HepG2 (cell line): ENCODE measurements at regions not wholly inside any gene's neighbourhood (a gene's known extent, or its start where the extent isn't known, plus 50 kb on each side); places are given as distances from the start of the nearest gene placed in this dataset.

Source experiments
- NFE2L2 ChIP-seq: fragments of 150-350 bp; IDR thresholded peaks from 2 replicates; pipeline ENCODE4 v1.6.1; 2014; ENCODE audit warnings: low read length
- NR2F1 ChIP-seq, 2 experiments: fragments of 450-650 bp in 1 of 2; formaldehyde crosslinking in 1 of 2; IDR thresholded peaks; 2 replicates each; pipeline versions ENCODE4 v1.5.0 to v1.6.1; 2016 to 2020; ENCODE audit warnings: mild to moderate bottlenecking in 1 of 2, missing compliant biosample characterization in 1 of 2, missing genetic modification reagents in 1 of 2, moderate library complexity in 1 of 2
- PAX8 ChIP-seq: sonication (generic); formaldehyde crosslinking; IDR thresholded peaks from 2 replicates; pipeline ENCODE4 v1.8.0; 2022; ENCODE audit warnings: mild to moderate bottlenecking, missing genetic modification reagents, borderline replicate concordance
- RBFOX2 ChIP-seq: fragments of 200-400 bp; formaldehyde crosslinking; IDR thresholded peaks from 2 replicates; pipeline ENCODE4 v1.6.1; 2017; ENCODE audit warnings: low read depth, mild to moderate bottlenecking, low read length
- RXRA ChIP-seq: sonication (generic); formaldehyde crosslinking; IDR thresholded peaks from 2 replicates; pipeline ENCODE4 v1.5.1; 2020; ENCODE audit warnings: missing genetic modification reagents
- SAFB2 ChIP-seq: sonication (generic); formaldehyde crosslinking; IDR thresholded peaks from 2 replicates; pipeline ENCODE4 v1.5.1; 2020; ENCODE audit warnings: missing genetic modification reagents, low read depth, mild to moderate bottlenecking, borderline replicate concordance
- SSRP1 ChIP-seq: IDR thresholded peaks from 2 replicates; pipeline ENCODE4 v1.6.1; 2016; ENCODE audit warnings: control low read depth
- ZBTB21 ChIP-seq: sonication (generic); formaldehyde crosslinking; IDR thresholded peaks from 2 replicates; pipeline ENCODE4 v1.4.0; 2020; ENCODE audit warnings: missing genetic modification reagents
- ZBTB38 ChIP-seq: sonication (generic); formaldehyde crosslinking; IDR thresholded peaks from 2 replicates; pipeline ENCODE4 v1.5.1; 2020; ENCODE audit warnings: mild to moderate bottlenecking, missing genetic modification reagents
- ZNF10 ChIP-seq: sonication (generic); formaldehyde crosslinking; IDR thresholded peaks from 2 replicates; pipeline ENCODE4 v1.4.0; 2020; ENCODE audit warnings: mild to moderate bottlenecking, low read depth, missing genetic modification reagents, borderline replicate concordance
- ZNF20 ChIP-seq: sonication (generic); formaldehyde crosslinking; IDR thresholded peaks from 2 replicates; pipeline ENCODE4 v1.4.0; 2020; ENCODE audit warnings: mild to moderate bottlenecking, moderate library complexity, missing genetic modification reagents
- ZNF260 ChIP-seq: sonication (generic); formaldehyde crosslinking; IDR thresholded peaks from 2 replicates; pipeline ENCODE4 v1.4.0; 2020; ENCODE audit warnings: missing genetic modification reagents, low read depth, mild to moderate bottlenecking, borderline replicate concordance
- ZNF30 ChIP-seq: sonication (generic); formaldehyde crosslinking; IDR thresholded peaks from 2 replicates; pipeline ENCODE4 v1.5.0; 2020; ENCODE audit warnings: mild to moderate bottlenecking, missing genetic modification reagents
- ZNF326 ChIP-seq: sonication (generic); formaldehyde crosslinking; IDR thresholded peaks from 2 replicates; pipeline ENCODE4 v1.4.0; 2020; ENCODE audit warnings: missing genetic modification reagents, borderline replicate concordance
- ZNF329 ChIP-seq: sonication (generic); formaldehyde crosslinking; IDR thresholded peaks from 2 replicates; pipeline ENCODE4 v1.9.0; 2021; ENCODE audit warnings: low read depth, mild to moderate bottlenecking, missing genetic modification reagents
- ZNF484 ChIP-seq: sonication (generic); formaldehyde crosslinking; IDR thresholded peaks from 2 replicates; pipeline ENCODE4 v1.5.1; 2020; ENCODE audit warnings: mild to moderate bottlenecking, low read depth, missing genetic modification reagents, borderline replicate concordance
- ZNF546 ChIP-seq: sonication (generic); formaldehyde crosslinking; conservative IDR thresholded peaks from 2 replicates; pipeline ENCODE4 v1.8.1; 2023; ENCODE audit warnings: mild to moderate bottlenecking, missing genetic modification reagents
- ZNF7 ChIP-seq: IDR thresholded peaks from 2 replicates; pipeline ENCODE4 v1.6.1; 2016; ENCODE audit warnings: missing biosample characterization, missing genetic modification reagents
- ZNF83 ChIP-seq: sonication (generic); formaldehyde crosslinking; IDR thresholded peaks from 2 replicates; pipeline ENCODE4 v1.4.0; 2020; ENCODE audit warnings: missing genetic modification reagents, mild to moderate bottlenecking, borderline replicate concordance
- TF ChIP-seq, protein P1 (sequence below): IDR thresholded peaks from 2 replicates; pipeline ENCODE4 v1.6.1; 2016; ENCODE audit warnings: missing genetic modification reagents, missing compliant biosample characterization
- TF ChIP-seq, protein P2 (sequence below): sonication (generic); formaldehyde crosslinking; IDR thresholded peaks from 2 replicates; pipeline ENCODE4 v1.5.1; 2020; ENCODE audit warnings: missing genetic modification reagents, mild to moderate bottlenecking, borderline replicate concordance
- TF ChIP-seq, protein P3 (sequence below): sonication (generic); formaldehyde crosslinking; IDR thresholded peaks from 2 replicates; pipeline ENCODE4 v1.8.1; 2023; ENCODE audit warnings: mild to moderate bottlenecking, missing genetic modification reagents, borderline replicate concordance
- TF ChIP-seq, protein P4 (sequence below): sonication (generic); formaldehyde crosslinking; IDR thresholded peaks from 2 replicates; pipeline ENCODE4 v1.4.0; 2020; ENCODE audit warnings: missing genetic modification reagents
- TF ChIP-seq, protein P5 (sequence below): sonication (generic); formaldehyde crosslinking; IDR thresholded peaks from 2 replicates; pipeline ENCODE4 v1.4.0; 2020; ENCODE audit warnings: mild to moderate bottlenecking, missing genetic modification reagents, borderline replicate concordance

DNA sequence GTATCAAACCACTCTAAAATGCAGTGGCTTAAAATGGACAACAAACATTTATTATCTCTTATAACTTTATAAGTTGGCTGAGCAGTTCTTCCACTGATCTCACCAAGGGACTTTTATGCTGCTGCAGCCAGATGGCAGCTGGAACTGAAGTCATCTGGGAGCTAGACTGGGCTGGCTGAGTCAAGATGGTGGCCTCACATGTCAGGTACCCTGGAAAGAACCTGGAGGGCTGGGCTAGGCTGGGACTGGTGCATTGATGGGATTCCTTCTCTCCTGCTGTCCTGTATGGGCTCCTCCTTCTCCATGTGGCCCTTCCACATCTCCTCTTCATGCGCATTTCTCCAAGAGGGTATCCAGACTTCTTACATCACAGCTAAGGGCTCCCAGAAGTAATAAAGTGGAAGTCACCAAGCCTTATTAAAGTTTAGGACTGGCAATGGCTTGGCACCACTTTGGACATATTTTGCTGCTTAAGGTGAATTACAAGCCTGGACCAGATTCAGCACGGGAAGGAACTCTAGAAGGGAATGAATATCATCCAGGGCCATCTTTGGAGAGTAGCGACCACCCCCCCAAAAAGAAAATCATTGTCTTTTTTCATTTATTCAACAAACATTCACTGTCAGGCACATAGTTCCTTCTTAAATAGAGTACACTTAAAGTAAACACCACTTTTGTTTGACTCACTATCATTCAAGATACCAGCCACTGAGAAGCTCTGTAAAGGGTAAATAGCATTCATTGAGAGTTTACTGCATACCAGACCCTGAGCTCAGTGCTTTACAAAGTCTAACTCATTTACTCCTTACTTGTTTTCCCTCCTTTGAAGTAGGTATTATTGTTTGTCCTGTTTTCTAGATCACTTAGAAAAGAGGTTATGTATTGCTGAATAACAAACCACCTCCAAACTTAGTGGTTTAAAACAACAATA lies 138.0 kb downstream of the ZFP36L2 start (continued):
- TF ChIP-seq PAX8 (CRISPR knock-in tag) (no peak), ZNF10 (CRISPR knock-in tag) (no peak), ZBTB21 (no peak), ZBTB38 (CRISPR knock-in tag) (no peak), SSRP1 (CRISPR knock-in tag) (peak; percentile 71; the same call in 1 of the 2 replicates), ZNF326 (no peak), ZNF260 (CRISPR knock-in tag) (no peak), NR2F1 (CRISPR knock-in tag; IDR thresholded peaks at IDR 0.05) (no peak), ZNF329 (CRISPR knock-in tag) (no peak), NFE2L2 (no peak), ZNF546 (CRISPR knock-in tag) (no peak), RBFOX2 (no peak), ZNF30 (CRISPR knock-in tag) (no peak), ZNF83 (CRISPR knock-in tag) (no peak), ZNF484 (CRISPR knock-in tag) (no peak), SAFB2 (CRISPR knock-in tag) (no peak; the same call in 1 of the 2 replicates), ZNF7 (CRISPR knock-in tag) (no peak), RXRA (CRISPR knock-in tag) (no peak), ZNF20 (CRISPR knock-in tag) (no peak)
- TF ChIP-seq, protein P1, sequence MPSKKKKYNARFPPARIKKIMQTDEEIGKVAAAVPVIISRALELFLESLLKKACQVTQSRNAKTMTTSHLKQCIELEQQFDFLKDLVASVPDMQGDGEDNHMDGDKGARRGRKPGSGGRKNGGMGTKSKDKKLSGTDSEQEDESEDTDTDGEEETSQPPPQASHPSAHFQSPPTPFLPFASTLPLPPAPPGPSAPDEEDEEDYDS (CRISPR knock-in tag), result no peak
- TF ChIP-seq, protein P2, sequence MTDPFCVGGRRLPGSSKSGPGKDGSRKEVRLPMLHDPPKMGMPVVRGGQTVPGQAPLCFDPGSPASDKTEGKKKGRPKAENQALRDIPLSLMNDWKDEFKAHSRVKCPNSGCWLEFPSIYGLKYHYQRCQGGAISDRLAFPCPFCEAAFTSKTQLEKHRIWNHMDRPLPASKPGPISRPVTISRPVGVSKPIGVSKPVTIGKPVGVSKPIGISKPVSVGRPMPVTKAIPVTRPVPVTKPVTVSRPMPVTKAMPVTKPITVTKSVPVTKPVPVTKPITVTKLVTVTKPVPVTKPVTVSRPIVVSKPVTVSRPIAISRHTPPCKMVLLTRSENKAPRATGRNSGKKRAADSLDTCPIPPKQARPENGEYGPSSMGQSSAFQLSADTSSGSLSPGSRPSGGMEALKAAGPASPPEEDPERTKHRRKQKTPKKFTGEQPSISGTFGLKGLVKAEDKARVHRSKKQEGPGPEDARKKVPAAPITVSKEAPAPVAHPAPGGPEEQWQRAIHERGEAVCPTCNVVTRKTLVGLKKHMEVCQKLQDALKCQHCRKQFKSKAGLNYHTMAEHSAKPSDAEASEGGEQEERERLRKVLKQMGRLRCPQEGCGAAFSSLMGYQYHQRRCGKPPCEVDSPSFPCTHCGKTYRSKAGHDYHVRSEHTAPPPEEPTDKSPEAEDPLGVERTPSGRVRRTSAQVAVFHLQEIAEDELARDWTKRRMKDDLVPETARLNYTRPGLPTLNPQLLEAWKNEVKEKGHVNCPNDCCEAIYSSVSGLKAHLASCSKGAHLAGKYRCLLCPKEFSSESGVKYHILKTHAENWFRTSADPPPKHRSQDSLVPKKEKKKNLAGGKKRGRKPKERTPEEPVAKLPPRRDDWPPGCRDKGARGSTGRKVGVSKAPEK (CRISPR knock-in tag), result no peak
- TF ChIP-seq, protein P3, sequence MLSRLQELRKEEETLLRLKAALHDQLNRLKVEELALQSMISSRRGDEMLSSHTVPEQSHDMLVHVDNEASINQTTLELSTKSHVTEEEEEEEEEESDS, result no peak
- TF ChIP-seq, protein P4, sequence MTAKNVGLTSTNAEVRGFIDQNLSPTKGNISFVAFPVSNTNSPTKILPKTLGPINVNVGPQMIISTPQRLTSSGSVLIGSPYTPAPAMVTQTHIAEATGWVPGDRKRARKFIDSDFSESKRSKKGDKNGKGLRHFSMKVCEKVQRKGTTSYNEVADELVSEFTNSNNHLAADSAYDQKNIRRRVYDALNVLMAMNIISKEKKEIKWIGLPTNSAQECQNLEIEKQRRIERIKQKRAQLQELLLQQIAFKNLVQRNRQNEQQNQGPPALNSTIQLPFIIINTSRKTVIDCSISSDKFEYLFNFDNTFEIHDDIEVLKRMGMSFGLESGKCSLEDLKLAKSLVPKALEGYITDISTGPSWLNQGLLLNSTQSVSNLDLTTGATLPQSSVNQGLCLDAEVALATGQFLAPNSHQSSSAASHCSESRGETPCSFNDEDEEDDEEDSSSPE (CRISPR knock-in tag), result no peak
- TF ChIP-seq, protein P5, sequence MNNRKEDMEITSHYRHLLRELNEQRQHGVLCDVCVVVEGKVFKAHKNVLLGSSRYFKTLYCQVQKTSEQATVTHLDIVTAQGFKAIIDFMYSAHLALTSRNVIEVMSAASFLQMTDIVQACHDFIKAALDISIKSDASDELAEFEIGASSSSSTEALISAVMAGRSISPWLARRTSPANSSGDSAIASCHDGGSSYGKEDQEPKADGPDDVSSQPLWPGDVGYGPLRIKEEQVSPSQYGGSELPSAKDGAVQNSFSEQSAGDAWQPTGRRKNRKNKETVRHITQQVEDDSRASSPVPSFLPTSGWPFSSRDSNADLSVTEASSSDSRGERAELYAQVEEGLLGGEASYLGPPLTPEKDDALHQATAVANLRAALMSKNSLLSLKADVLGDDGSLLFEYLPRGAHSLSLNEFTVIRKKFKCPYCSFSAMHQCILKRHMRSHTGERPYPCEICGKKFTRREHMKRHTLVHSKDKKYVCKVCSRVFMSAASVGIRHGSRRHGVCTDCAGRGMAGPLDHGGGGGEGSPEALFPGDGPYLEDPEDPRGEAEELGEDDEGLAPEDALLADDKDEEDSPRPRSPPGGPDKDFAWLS (CRISPR knock-in tag), result no peak
